NCI-H510A treated with DMSO at 0.1 percent for 48 hours (cell line): ENCODE measurements at regions not wholly inside any gene's neighbourhood (a gene's known extent, or its start where the extent isn't known, plus 50 kb on each side); places are given as distances from the start of the nearest gene placed in this dataset.

Experiments used
- DNase-seq: peaks from one replicate; lab custom pipeline; 2025; lab: John Stamatoyannopoulos, UW

GRCh38 chr13:56909896-56910600 lies 230.7 kb upstream of the PRR20A start:
- DNase-seq = no peak

- DNase-seq = no peak
These were observed 222.8 kb upstream of the PRR20A start for GRCh38 chr13:56917966-56918365.

- no peak for DNase-seq
These were observed 217.0 kb upstream of the PRR20A start for GRCh38 chr13:56923626-56924140.

- DNase-seq = no peak
These were observed 216.3 kb upstream of the PRR20A start for GRCh38 chr13:56924401-56924800.

GRCh38 chr13:56932104-56932503 lies 208.6 kb upstream of the PRR20A start:
- no peak for DNase-seq

- no peak for DNase-seq
These were observed 186.8 kb upstream of the PRR20A start for GRCh38 chr13:56953965-56954364.

GRCh38 chr13:56975647-56976046 lies 165.1 kb upstream of the PRR20A start:
- no peak for DNase-seq

GRCh38 chr13:56980856-56981255 lies 159.9 kb upstream of the PRR20A start:
- DNase-seq = no peak

GRCh38 chr13:56986121-56986520 lies 154.6 kb upstream of the PRR20A start:
- no peak for DNase-seq

GRCh38 chr13:56988543-56988942 lies 152.2 kb upstream of the PRR20A start:
- DNase-seq = no peak

GRCh38 chr13:57003682-57004081 lies 137.0 kb upstream of the PRR20A start:
- no peak for DNase-seq

- no peak for DNase-seq
These were observed 123.4 kb upstream of the PRR20A start for GRCh38 chr13:57017357-57017756.

GRCh38 chr13:57018915-57019314 lies 121.8 kb upstream of the PRR20A start:
- DNase-seq = no peak

GRCh38 chr13:57030671-57031070 lies 110.0 kb upstream of the PRR20A start:
- no peak for DNase-seq

- no peak for DNase-seq
These were observed 104.4 kb upstream of the PRR20A start for GRCh38 chr13:57036290-57036689.

- DNase-seq = no peak
These were observed 95.8 kb upstream of the PRR20A start for GRCh38 chr13:57044910-57045309.

GRCh38 chr13:57045826-57046546 lies 94.7 kb upstream of the PRR20A start:
- no peak for DNase-seq

- no peak for DNase-seq
These were observed 84.0 kb upstream of the PRR20A start for GRCh38 chr13:57056601-57057180.

- no peak for DNase-seq
These were observed 77.7 kb upstream of the PRR20A start for GRCh38 chr13:57063007-57063406.

- DNase-seq = no peak
These were observed 66.7 kb upstream of the PRR20A start for GRCh38 chr13:57073983-57074382.

- DNase-seq = no peak
These were observed 65.1 kb upstream of the PRR20A start for GRCh38 chr13:57075588-57075987.

- no peak for DNase-seq
These were observed 53.7 kb upstream of the PRR20A start for GRCh38 chr13:57087006-57087405.
